A549 (cell line): ENCODE measurements at regions not wholly inside any gene's neighbourhood (a gene's known extent, or its start where the extent isn't known, plus 50 kb on each side); places are given as distances from the start of the nearest gene placed in this dataset.

Experiments
- ATAC-seq, 2 experiments: fragments of 200-7000 bp in 1 of 2; fragments of >200 bp in 1 of 2; cut with Nextera tagmentation in 1 of 2; cut with Tn5 transposase in 1 of 2; 3 replicates each; pipeline versions ENCODE4 v1.8.0 to v1.9.1; 2018 to 2020; ENCODE audit warnings: mild to moderate bottlenecking in 1 of 2, moderate library complexity in 1 of 2
- CTCF ChIA-PET: fragments of 300-600 bp; sonication (Branson Sonifier 250); formaldehyde crosslinking; extraction: SDS; loops from one replicate; lab custom pipeline; 2021; ENCODE audit warnings: antibody characterized with exemption, inconsistent platforms; lab: Yijun Ruan, JAX
- POLR2A ChIA-PET: fragments of 350-600 bp; formaldehyde crosslinking; extraction: SDS; loops from one replicate; lab custom pipeline; 2021; ENCODE audit warnings: antibody characterized with exemption, inconsistent platforms; lab: Yijun Ruan, JAX
- DNase-seq, 2 experiments: peaks; one replicate each; pipeline versions ENCODE4 v3.0.0 to v3.0.0-alpha.2; 2011 to 2016; ENCODE audit warnings: low read depth in 1 of 2, low spot score in 1 of 2
- FAIRE-seq: peaks from 2 replicates; lab custom pipeline; 2011; peaks lifted over from hg19 to GRCh38; lab: Jason Lieb, UNC
- H3K27ac ChIP-seq, 2 experiments: fragments of >200 bp; sonication (Bioruptor Twin); formaldehyde crosslinking; 3 replicates each; pipeline ENCODE4 v1.5.1; 2016 to 2017
- H3K4me1 ChIP-seq: fragments of >200 bp; sonication (Bioruptor Twin); formaldehyde crosslinking; 3 replicates; pipeline ENCODE4 v1.6.1; 2016
- H3K4me2 ChIP-seq: fragments of >200 bp; sonication (Bioruptor Twin); formaldehyde crosslinking; 3 replicates; pipeline ENCODE4 v1.6.1; 2016
- H3K4me3 ChIP-seq: fragments of >200 bp; sonication (Bioruptor Twin); formaldehyde crosslinking; 3 replicates; pipeline ENCODE4 v1.5.1; 2016
- H3K9me3 ChIP-seq: fragments of >200 bp; sonication (Bioruptor Twin); formaldehyde crosslinking; 3 replicates; pipeline ENCODE4 v1.6.1; 2016
- CBX8 ChIP-seq: fragments of 200-600 bp; sonication (generic); IDR thresholded peaks from 2 replicates; pipeline ENCODE4 v1.6.1; 2016
- CEBPB ChIP-seq, 2 experiments: fragments of >200 bp in 1 of 2; sonication (Bioruptor Twin) in 1 of 2; formaldehyde crosslinking in 1 of 2; IDR thresholded peaks; 2 replicates each; pipeline ENCODE4 v1.6.1; 2012 to 2016
- EHMT2 ChIP-seq: fragments of 200-600 bp; sonication (generic); IDR thresholded peaks from 2 replicates; pipeline ENCODE4 v1.6.1; 2016; ENCODE audit warnings: antibody characterized with exemption, low read depth, mild to moderate bottlenecking, moderate library complexity
- EP300 ChIP-seq, 2 experiments: fragments of >200 bp; sonication (Bioruptor Twin); formaldehyde crosslinking; IDR thresholded peaks; 2 replicates in 1 of 2; 3 replicates in 1 of 2; pipeline ENCODE4 v1.6.1; 2016 to 2017
- ESRRA ChIP-seq: fragments of 150-350 bp; IDR thresholded peaks from 2 replicates; pipeline ENCODE4 v1.6.1; 2014; ENCODE audit warnings: mild to moderate bottlenecking, low read length, borderline replicate concordance
- FOSB ChIP-seq: fragments of 250-450 bp; sonication (Bioruptor Pico); IDR thresholded peaks from 2 replicates; pipeline ENCODE4 v1.5.0; 2020; ENCODE audit warnings: mild to moderate bottlenecking, moderate library complexity
- FOSL2 ChIP-seq, 2 experiments: fragments of 450-650 bp in 1 of 2; fragments of >200 bp in 1 of 2; sonication (Bioruptor Twin) in 1 of 2; formaldehyde crosslinking; IDR thresholded peaks; 2 replicates each; pipeline versions ENCODE4 v1.5.0 to v1.6.1; 2016 to 2020; ENCODE audit warnings: mild to moderate bottlenecking in 1 of 2, moderate library complexity in 1 of 2
- GATA3 ChIP-seq: IDR thresholded peaks from 2 replicates; pipeline ENCODE4 v1.6.1; 2012; ENCODE audit warnings: borderline replicate concordance
- HDAC2 ChIP-seq: fragments of 200-600 bp; sonication (generic); IDR thresholded peaks from 2 replicates; pipeline ENCODE4 v1.6.1; 2016
- HOXB13 ChIP-seq: fragments of 250-450 bp; sonication (Bioruptor Pico); IDR thresholded peaks from 2 replicates; pipeline ENCODE4 v1.5.0; 2020; ENCODE audit warnings: low read depth, mild to moderate bottlenecking, moderate library complexity
- JUN ChIP-seq, 2 experiments: fragments of >200 bp; sonication (Bioruptor Twin); formaldehyde crosslinking; IDR thresholded peaks; 2 replicates in 1 of 2; 3 replicates in 1 of 2; pipeline ENCODE4 v1.6.1; 2016 to 2017
- KDM1A ChIP-seq: fragments of 200-600 bp; sonication (generic); IDR thresholded peaks from 2 replicates; pipeline ENCODE4 v1.6.1; 2016; ENCODE audit warnings: low read depth, mild to moderate bottlenecking
- KDM5A ChIP-seq: fragments of 200-600 bp; sonication (generic); IDR thresholded peaks from 2 replicates; pipeline ENCODE4 v1.6.1; 2016; ENCODE audit warnings: antibody characterized with exemption, mild to moderate bottlenecking
- MAZ ChIP-seq: fragments of 150-350 bp; IDR thresholded peaks from 2 replicates; pipeline ENCODE4 v1.6.1; 2014; ENCODE audit warnings: antibody characterized with exemption, low read depth, low read length, borderline replicate concordance
- PHF8 ChIP-seq: fragments of 200-600 bp; sonication (generic); IDR thresholded peaks from 2 replicates; pipeline ENCODE4 v1.6.1; 2016; ENCODE audit warnings: low read depth, mild to moderate bottlenecking, antibody characterized with exemption, moderate library complexity, borderline replicate concordance
- RAD21 ChIP-seq, 2 experiments: fragments of >200 bp in 1 of 2; sonication (Bioruptor Twin) in 1 of 2; formaldehyde crosslinking in 1 of 2; IDR thresholded peaks in 1 of 2; conservative IDR thresholded peaks in 1 of 2; 2 replicates in 1 of 2; 3 replicates in 1 of 2; pipeline ENCODE4 v1.6.1; 2012 to 2018; ENCODE audit warnings: inconsistent platforms in 1 of 2
- RARB ChIP-seq: fragments of 250-450 bp; sonication (Bioruptor Pico); IDR thresholded peaks from 2 replicates; pipeline ENCODE4 v1.8.0; 2021; ENCODE audit warnings: mild to moderate bottlenecking, moderate library complexity
- RFX5 ChIP-seq: fragments of 450-650 bp; IDR thresholded peaks from 2 replicates; pipeline ENCODE4 v1.7.1; 2014; ENCODE audit warnings: antibody characterized with exemption, mild to moderate bottlenecking, moderate library complexity
- ZC3H11A ChIP-seq: fragments of 450-650 bp; IDR thresholded peaks from 2 replicates; pipeline ENCODE4 v1.6.1; 2014; ENCODE audit warnings: antibody characterized with exemption, mild to moderate bottlenecking
- ZNF302 ChIP-seq: fragments of 250-450 bp; sonication (Bioruptor Pico); IDR thresholded peaks from 2 replicates; pipeline ENCODE4 v1.9.0; 2021; ENCODE audit warnings: inconsistent platforms, mild to moderate bottlenecking, moderate library complexity
- WGBS: methylation state at CpG from one replicate; pipeline ENCODE4 v1.1.6; 2017; ENCODE audit errors: missing lambda C conversion rate; 5-methylcytosine and 5-hydroxymethylcytosine counted together
- TF ChIP-seq, protein P1 (sequence below): fragments of 250-450 bp; sonication (Bioruptor Pico); IDR thresholded peaks from 2 replicates; pipeline ENCODE4 v1.5.0; 2020; ENCODE audit warnings: low read depth, mild to moderate bottlenecking, moderate library complexity
- TF ChIP-seq, protein P2 (sequence below): fragments of 200-600 bp; sonication (generic); IDR thresholded peaks from 2 replicates; pipeline ENCODE4 v1.6.1; 2016; ENCODE audit warnings: antibody characterized with exemption, mild to moderate bottlenecking, moderate library complexity
- TF ChIP-seq, protein P3 (sequence below): fragments of 250-450 bp; sonication (Bioruptor Pico); IDR thresholded peaks from 2 replicates; pipeline ENCODE4 v1.5.0; 2021; ENCODE audit warnings: mild to moderate bottlenecking, moderate library complexity, borderline replicate concordance
- TF ChIP-seq, protein P4 (sequence below): fragments of >200 bp; sonication (Bioruptor Twin); formaldehyde crosslinking; IDR thresholded peaks from 2 replicates; pipeline ENCODE4 v1.6.1; 2016

DNA sequence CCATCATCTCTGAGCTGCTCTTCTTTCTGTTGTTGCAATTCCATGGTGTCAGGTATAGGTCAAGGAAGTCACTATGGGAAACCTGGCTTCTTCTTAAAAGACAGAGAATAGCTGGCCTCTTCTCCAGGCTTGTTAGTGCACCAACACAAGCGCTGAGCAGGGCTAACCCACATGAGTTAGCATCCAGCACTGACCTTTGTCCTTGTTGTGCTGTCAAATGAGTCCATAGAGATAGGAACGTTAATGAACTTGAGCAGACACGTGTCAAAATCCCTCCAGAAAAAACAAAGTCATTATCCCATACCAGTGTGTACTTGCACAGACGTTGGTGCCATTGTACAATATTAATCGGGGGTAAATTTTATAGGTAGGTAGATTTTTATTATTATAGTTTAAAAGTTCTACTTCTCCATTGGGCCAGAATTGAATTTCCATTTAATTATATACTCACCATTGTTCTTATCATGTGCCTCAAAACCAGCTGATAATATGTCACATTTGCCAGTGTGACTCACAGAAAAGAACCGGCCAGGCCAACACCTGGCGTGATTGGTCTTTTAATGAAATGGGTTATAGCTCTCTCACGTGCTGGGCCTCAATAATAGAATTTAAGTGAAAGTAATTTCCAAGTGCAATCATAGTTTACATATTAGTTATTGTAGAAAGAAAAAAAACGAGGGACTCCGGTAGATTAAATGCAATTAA is 468.8 kb upstream of the MGMT start:
- FAIRE-seq (no peak), ATAC-seq (no peak), DNase-seq (no peak)
- Histone ChIP-seq H3K27ac (no peak overlapping the region), H3K4me1 (no peaks in the 10 kb centered on the region), H3K4me2 (no peak overlapping the region)
- POLR2A ChIA-PET, result no interaction called here
- 27% methylated on average over 10 of the region's 10 CpGs for WGBS
- TF ChIP-seq EHMT2 (no peak), RAD21 (conservative IDR thresholded peaks at IDR 0.05 in 1 of 2, IDR thresholded peaks at IDR 0.05 in 1 of 2) (no peak), MAZ (no peak), PHF8 (no peak)
- TF ChIP-seq, protein P1, sequence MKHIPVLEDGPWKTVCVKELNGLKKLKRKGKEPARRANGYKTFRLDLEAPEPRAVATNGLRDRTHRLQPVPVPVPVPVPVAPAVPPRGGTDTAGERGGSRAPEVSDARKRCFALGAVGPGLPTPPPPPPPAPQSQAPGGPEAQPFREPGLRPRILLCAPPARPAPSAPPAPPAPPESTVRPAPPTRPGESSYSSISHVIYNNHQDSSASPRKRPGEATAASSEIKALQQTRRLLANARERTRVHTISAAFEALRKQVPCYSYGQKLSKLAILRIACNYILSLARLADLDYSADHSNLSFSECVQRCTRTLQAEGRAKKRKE (CRISPR knock-in tag), result no peak
- TF ChIP-seq, protein P2, sequence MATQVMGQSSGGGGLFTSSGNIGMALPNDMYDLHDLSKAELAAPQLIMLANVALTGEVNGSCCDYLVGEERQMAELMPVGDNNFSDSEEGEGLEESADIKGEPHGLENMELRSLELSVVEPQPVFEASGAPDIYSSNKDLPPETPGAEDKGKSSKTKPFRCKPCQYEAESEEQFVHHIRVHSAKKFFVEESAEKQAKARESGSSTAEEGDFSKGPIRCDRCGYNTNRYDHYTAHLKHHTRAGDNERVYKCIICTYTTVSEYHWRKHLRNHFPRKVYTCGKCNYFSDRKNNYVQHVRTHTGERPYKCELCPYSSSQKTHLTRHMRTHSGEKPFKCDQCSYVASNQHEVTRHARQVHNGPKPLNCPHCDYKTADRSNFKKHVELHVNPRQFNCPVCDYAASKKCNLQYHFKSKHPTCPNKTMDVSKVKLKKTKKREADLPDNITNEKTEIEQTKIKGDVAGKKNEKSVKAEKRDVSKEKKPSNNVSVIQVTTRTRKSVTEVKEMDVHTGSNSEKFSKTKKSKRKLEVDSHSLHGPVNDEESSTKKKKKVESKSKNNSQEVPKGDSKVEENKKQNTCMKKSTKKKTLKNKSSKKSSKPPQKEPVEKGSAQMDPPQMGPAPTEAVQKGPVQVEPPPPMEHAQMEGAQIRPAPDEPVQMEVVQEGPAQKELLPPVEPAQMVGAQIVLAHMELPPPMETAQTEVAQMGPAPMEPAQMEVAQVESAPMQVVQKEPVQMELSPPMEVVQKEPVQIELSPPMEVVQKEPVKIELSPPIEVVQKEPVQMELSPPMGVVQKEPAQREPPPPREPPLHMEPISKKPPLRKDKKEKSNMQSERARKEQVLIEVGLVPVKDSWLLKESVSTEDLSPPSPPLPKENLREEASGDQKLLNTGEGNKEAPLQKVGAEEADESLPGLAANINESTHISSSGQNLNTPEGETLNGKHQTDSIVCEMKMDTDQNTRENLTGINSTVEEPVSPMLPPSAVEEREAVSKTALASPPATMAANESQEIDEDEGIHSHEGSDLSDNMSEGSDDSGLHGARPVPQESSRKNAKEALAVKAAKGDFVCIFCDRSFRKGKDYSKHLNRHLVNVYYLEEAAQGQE, result no peak
- TF ChIP-seq, protein P3, sequence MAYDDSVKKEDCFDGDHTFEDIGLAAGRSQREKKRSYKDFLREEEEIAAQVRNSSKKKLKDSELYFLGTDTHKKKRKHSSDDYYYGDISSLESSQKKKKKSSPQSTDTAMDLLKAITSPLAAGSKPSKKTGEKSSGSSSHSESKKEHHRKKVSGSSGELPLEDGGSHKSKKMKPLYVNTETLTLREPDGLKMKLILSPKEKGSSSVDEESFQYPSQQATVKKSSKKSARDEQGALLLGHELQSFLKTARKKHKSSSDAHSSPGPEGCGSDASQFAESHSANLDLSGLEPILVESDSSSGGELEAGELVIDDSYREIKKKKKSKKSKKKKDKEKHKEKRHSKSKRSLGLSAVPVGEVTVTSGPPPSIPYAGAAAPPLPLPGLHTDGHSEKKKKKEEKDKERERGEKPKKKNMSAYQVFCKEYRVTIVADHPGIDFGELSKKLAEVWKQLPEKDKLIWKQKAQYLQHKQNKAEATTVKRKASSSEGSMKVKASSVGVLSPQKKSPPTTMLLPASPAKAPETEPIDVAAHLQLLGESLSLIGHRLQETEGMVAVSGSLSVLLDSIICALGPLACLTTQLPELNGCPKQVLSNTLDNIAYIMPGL (CRISPR knock-in tag), result no peak
- TF ChIP-seq, all 56 proteins: peak for 0
- no peaks in the 10 kb centered on the region for H3K9me3 ChIP-seq
- CTCF ChIA-PET, result no interaction called here
- no peak overlapping the region for H3K4me3 ChIP-seq

DNA sequence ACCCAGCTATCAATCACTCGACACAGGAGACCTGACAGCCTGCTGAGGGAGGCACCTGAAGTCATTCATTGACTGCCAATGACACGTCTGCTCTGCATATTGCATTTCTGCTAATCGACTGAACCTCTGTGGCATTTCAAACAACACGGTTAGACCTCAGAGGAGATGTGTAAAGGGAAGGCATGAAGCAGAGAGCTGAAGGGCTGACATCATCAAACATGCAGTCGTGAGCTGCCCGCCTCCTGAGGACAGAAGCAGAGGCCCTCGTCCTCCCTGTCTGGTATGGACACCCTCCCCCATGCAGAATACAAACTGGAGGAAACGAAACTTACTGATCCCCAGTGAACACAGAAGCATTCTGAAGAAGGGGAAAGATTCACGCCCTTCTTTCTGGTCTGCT is 462.6 kb upstream of the MGMT start:
- ChIA-PET POLR2A (no interaction called here), CTCF (no interaction called here)
- DNase-seq, result no peak
- ATAC-seq, result no peak
- FAIRE-seq, result no peak
- Histone ChIP-seq H3K4me2 (no peak overlapping the region), H3K9me3 (no peaks in the 10 kb centered on the region), H3K4me3 (no peak overlapping the region), H3K27ac (no peak overlapping the region), H3K4me1 (no peaks in the 10 kb centered on the region)
- WGBS, result 3% methylated on average over 9 of the region's 9 CpGs
- no peak for TF ChIP-seq FOSB (CRISPR knock-in tag)
- TF ChIP-seq GATA3, result no peak
- no peak for TF ChIP-seq CEBPB (IDR thresholded peaks at IDR 0.05)
- no peak for TF ChIP-seq ESRRA
- TF ChIP-seq KDM1A, result no peak

DNA sequence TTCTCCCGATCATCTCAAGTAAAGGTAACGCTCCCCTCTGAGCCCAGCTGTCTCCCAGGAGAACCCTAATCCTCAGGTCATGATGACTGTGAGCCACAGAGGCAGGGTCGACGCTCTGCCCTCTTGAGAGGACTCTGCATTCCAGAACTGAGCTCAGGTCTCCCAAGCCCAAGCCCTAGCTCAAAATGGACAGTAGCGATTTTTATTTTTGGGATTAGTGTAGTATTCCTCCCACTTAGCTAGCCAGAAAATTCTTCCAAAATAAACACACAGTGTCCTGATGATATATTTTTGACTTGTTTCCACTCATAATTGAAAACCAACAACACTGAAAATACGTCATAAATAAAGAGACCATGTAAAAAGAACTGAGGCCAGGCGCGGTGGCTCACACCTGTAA is 462.0 kb upstream of the MGMT start:
- DNase-seq, result no peak
- no peaks in the 10 kb centered on the region for H3K4me1 ChIP-seq
- H3K4me2 ChIP-seq, result no peak overlapping the region
- 9% methylated on average over 8 of the region's 8 CpGs for WGBS
- ChIA-PET CTCF (no interaction called here), POLR2A (no interaction called here)
- FAIRE-seq, result no peak
- ATAC-seq, result no peak
- no peaks in the 10 kb centered on the region for H3K9me3 ChIP-seq
- no peak overlapping the region for H3K4me3 ChIP-seq
- no peak overlapping the region for H3K27ac ChIP-seq
- TF ChIP-seq HDAC2, result no peak
- no peak for TF ChIP-seq EP300 (IDR thresholded peaks at IDR 0.05)
- no peak for TF ChIP-seq RARB
- no peak for TF ChIP-seq ZC3H11A
- no peak for TF ChIP-seq ZNF302 (CRISPR knock-in tag)
- no peak for TF ChIP-seq HOXB13 (CRISPR knock-in tag)
- TF ChIP-seq CBX8, result no peak
- TF ChIP-seq, protein P2, result no peak
- no peak for TF ChIP-seq FOSL2 (IDR thresholded peaks at IDR 0.05)
- TF ChIP-seq FOSL2 (CRISPR knock-in tag; IDR thresholded peaks at IDR 0.05), result no peak
- TF ChIP-seq RFX5, result no peak
- TF ChIP-seq, protein P4, sequence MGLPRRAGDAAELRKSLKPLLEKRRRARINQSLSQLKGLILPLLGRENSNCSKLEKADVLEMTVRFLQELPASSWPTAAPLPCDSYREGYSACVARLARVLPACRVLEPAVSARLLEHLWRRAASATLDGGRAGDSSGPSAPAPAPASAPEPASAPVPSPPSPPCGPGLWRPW, result no peak
- TF ChIP-seq KDM5A, result no peak
- TF ChIP-seq FOSB (CRISPR knock-in tag), result no peak
- TF ChIP-seq JUN (IDR thresholded peaks at IDR 0.05), result no peak
